ENCODE measurements at regions not wholly inside any gene's neighbourhood (a gene's known extent, or its start where the extent isn't known, plus 50 kb on each side); places are given as distances from the start of the nearest gene placed in this dataset.

DNA sequence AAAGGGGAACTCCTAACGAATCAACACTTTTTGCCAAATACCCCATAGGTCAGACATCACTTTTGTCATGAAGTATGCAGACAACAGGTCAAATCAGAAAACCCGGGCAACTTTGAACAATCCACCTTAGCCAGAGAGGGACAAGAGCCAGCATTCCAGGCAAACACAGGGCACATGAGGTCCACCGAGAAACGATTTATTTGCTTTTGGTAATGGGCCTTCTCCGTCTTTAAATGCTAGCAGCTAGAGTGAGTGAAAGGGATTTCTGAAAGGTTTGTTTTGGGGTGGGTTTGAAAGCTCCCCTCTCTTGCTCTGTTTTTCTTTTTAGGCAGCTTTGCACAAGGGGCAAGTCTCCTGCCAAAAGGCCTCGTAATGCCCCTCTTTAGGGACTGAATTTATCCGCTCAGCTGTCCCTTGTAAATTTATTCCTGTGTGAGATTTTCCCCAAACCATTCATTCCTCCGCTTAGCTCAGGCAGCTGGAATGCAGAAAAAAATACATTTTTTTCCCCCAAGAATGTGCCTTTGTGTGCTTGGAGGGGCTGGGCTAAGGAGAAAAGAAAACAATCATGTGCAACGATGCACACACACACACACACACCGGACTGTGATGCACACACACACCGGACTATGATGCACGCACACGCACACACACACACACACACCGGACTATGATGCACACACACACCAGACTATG is 196.9 kb downstream of the SNX19 start:
- no peak for DNase-seq

GRCh38 chr11:130720232-130721022 is 195.9 kb downstream of the SNX19 start:
- no peak for DNase-seq

GRCh38 chr11:130721023-130721681 is 195.1 kb downstream of the SNX19 start:
- DNase-seq = no peak

- DNase-seq = no peak
These were observed 194.5 kb downstream of the SNX19 start for GRCh38 chr11:130721736-130722135.

- no peak for DNase-seq
These were observed 193.9 kb downstream of the SNX19 start for GRCh38 chr11:130722401-130722800.

- no peak for DNase-seq
These were observed 190.7 kb downstream of the SNX19 start for GRCh38 chr11:130725421-130726233.

- DNase-seq = no peak
These were observed 189.8 kb downstream of the SNX19 start for GRCh38 chr11:130726234-130727037.

- DNase-seq = no peak
These were observed 188.8 kb downstream of the SNX19 start for GRCh38 chr11:130727157-130728119.

DNA sequence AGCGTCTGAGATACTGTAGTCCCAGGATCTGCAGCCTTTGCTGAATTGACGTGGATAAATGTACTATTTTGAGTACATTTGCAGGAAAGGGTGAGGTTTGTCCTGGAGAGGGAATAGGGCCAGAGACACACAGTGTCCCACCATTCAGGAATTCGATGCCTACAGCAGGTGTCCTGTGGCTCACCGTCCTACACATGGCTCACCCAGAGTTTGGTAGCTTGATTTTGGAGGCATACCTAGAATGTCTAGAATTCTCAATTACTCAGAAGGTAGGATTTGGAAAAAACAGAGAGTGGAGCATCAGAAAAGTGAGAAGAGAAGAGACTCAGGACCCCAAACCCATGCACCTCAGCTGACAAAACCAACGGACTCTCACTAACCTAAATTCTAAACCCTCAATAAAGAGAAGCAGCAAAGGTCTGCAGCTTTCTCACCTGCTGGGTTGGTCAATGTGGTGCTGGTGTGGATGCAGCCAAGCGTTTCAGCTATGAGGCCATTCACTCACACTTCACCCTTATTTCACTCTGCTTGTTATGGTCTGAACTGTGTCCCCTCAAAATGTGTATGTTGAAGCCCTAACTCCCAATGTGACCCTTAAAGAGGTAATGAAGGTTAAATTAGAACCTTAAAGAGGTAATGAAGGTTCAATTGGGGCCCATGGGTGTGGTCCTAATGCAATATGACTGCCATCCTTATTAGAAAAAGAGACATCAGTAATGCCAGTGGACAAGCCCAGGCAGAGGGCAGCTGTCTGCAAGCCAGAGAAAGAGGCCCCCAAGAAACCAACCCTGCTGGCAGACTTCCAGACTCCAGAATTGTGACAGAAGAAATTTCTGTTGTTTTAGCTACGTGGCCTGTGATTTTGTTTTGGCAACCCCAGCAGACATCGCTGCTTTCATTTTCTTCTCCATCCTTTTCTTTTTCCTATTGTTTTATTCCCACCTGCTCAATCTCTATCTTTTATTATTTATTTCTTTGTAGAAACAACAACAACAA is 187.8 kb downstream of the SNX19 start:
- DNase-seq = no peak

GRCh38 chr11:130729193-130729592 is 187.1 kb downstream of the SNX19 start:
- no peak for DNase-seq

DNA sequence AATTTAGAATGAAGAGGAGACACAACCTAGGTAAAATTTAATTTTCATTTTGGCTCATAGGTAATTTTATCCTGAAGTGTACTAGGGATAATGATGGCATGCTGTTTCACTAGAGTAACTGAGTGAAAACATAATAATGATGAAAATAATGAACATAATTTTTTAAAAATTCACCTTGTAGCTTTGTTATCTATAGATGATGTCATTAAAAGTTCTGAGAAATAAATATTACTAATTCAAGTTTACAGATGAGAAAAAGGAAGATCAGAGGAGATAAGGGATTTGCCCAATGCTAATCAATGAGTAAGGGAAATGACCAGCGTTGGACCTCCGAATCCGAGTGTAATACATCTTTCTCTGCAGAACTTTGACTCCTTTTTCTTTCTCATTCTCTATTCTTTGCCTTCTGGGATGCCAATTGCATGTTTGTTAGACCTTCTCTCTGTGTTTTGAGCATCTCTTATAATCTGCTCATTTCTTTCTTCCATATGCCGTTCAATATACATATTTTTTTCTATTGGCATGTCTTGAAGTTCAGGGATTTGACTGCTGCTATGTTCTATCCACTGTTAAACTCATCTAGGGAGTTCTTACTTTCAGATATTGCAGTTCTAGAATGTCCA is 186.5 kb downstream of the SNX19 start:
- DNase-seq = no peak

DNA sequence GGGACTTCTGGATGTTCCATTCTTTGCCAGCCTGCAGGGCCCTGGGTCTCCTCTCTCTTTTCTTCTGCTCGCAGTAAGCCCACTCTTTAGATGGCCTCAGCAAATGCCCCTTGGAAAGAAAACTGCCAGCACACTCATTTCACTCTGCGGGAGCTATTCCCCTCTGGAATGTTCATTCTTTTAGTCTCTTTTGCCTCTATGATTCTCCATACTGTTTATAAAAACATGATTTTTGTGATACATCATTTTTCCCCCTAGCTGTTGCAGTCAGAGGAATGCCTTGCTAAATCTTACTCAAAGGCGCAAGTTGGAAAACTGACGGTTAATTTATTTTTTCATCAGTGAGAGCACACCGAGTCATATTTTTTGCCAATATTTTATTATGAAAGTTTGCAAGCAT is 184.9 kb downstream of the SNX19 start:
- no peak for DNase-seq

- DNase-seq = no peak
These were observed 183.8 kb downstream of the SNX19 start for GRCh38 chr11:130732476-130732875.

DNA sequence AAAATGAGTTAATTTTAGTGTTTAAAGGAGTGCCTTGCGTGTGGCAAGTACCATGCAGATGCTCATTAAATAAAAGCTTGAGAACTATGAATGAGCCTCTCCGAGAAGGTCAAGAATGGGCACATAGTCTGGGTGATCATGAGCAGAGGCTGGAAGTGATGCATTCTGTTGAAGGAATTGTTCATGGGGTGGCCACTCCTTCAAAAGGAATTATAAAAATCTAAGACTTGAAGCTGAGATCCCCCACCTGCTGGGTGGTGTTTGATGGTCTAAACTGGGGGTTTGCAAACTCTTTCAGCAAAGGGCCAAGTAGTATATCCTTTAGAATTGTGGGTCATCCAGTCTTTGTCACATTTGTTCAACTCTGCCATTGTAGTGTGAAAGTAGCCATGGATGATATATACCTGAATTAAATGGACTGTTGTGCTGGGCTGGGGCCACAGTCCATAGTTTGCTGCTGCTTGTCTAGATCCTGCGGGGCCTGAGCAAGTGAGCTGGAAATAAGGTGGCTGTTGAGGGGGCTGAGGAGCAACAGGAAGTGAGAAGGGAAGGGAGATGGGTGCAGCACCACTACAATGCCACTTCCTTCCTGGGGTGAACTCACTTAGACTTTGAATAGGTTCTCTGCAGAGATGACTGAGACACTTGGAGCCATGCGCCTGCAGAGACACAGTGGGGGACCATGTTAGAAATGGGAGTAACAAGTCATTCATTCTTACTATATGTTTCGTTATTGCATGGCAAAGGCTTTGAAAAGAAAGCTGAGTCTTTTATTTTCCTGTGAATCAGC is 179.0 kb downstream of the SNX19 start:
- no peak for DNase-seq

DNA sequence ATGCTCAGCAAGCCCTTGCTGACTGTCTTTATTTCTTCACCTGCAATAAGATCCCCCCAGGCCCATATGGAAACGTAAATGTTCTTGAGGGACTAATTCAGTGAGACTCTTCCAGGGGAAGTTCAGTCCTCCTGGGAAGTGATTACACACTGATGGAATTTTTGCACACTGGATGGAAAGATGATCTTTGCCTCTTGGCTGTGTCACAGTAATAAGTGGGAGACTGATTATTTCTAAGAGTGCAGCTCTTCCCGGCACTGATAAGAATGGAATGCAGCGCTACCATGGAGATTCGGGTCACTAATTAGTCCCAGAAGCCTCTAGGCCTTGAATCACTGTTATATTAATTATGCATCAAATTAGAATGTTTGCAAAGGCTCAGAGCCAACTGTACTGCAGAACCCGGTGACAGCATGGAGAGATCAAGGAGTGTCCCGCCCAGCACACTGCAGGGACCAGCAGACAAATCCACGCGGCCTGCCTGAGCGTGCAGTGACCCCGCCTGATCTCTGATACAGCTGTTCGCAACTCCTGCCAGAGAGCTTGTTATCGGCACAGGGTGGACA is 178.3 kb downstream of the SNX19 start:
- DNase-seq = no peak

GRCh38 chr11:130738611-130739010 is 177.7 kb downstream of the SNX19 start:
- no peak for DNase-seq

DNA sequence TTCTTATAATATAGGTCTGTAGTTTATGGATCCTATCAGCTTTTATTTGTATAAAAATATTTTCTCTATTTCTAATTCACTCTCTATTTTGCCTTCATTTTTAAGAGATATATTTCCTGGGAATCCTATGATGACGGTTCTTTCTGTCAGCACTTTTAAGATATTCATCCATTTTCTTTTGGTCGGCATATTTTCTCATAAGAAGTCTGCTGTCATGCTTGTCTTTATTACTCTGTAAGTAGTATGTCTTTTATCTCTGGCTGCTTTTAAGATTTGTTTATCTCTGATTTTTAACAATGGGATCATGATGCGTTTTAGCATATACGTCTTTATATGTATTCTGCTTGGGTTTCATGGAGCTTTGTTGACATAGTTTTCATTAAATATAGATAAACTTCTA is 175.5 kb downstream of the SNX19 start:
- no peak for DNase-seq

DNA sequence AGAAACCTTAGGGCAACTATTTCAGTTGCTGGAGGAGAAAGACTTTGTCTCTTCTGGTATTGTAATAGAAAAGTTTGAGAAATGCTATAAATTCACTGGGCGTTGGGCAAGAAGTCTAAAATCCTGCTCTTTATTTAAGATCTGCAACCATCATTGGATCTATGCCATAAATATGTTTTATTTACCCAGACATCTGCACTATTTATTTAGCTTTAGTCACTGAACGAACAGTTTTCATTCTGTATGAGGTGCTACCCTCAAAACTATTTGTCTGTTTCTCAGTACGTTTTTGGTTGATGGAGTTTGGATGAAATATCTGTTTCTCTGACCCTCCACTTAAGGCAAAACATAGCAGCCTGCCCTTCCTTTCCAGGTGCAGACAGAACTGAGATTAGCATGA is 171.5 kb downstream of the SNX19 start:
- DNase-seq = no peak
